HepG2 (cell line): ENCODE measurements at regions not wholly inside any gene's neighbourhood (a gene's known extent, or its start where the extent isn't known, plus 50 kb on each side); places are given as distances from the start of the nearest gene placed in this dataset.

Experiments used
- ATAC-seq: fragments of 200-7000 bp; cut with Tn5 transposase; 3 replicates; pipeline ENCODE4 v1.9.1; 2020; ENCODE audit warnings: mild to moderate bottlenecking, moderate library complexity
- BruUV-seq: library from RNA; stranded (reverse); fragments of 400-500 nt; replicated peaks from 2 replicates; lab custom pipeline; 2021; lab: Mats Ljungman, UMichigan
- CTCF ChIA-PET: fragments of 300-600 bp; formaldehyde crosslinking; extraction: SDS; loops from one replicate; lab custom pipeline; 2021; ENCODE audit warnings: low total read pairs, inconsistent platforms, low intra/inter-chr PET ratio; lab: Yijun Ruan, JAX
- POLR2A ChIA-PET: fragments of 350-600 bp; sonication (Branson Sonifier 250); formaldehyde crosslinking; loops from one replicate; lab custom pipeline; 2020; ENCODE audit warnings: antibody characterized with exemption, inconsistent platforms; lab: Yijun Ruan, JAX
- DNase-seq: peaks from one replicate; pipeline ENCODE4 v3.0.0-alpha.2; 2015; ENCODE audit warnings: low spot score
- FAIRE-seq: peaks from 3 replicates; lab custom pipeline; 2011; peaks lifted over from hg19 to GRCh38; lab: Jason Lieb, UNC
- H2AFZ ChIP-seq: one replicate; pipeline ENCODE4 v1.6.1; 2011; ENCODE audit warnings: low read length, inconsistent platforms
- H3K27ac ChIP-seq: fragments of 300-600 bp; 3 replicates; pipeline ENCODE4 v1.8.0; 2011; ENCODE audit warnings: mixed run types, mild to moderate bottlenecking, mixed read lengths, low read length, inconsistent platforms; ENCODE audit not compliant: insufficient read depth; ENCODE audit errors: extremely low read length
- H3K27me3 ChIP-seq, 2 experiments: fragments of 200-600 bp in 1 of 2; 2 replicates in 1 of 2; 3 replicates in 1 of 2; pipeline versions ENCODE4 v1.6.0 to v1.8.0; 2011; ENCODE audit warnings: low read length in 2 of 2, mild to moderate bottlenecking in 2 of 2, moderate library complexity in 2 of 2, inconsistent platforms in 1 of 2; ENCODE audit not compliant: insufficient read depth in 2 of 2, control insufficient read depth in 1 of 2
- H3K36me3 ChIP-seq, 2 experiments: fragments of 200-600 bp in 1 of 2; replicated peaks in 1 of 2; 2 replicates in 1 of 2; 3 replicates in 1 of 2; pipeline versions ENCODE4 v1.5.1 to v1.8.0; 2011; ENCODE audit warnings: low read length in 2 of 2, inconsistent platforms in 1 of 2; ENCODE audit not compliant: insufficient read depth in 2 of 2, control insufficient read depth in 1 of 2
- H3K4me1 ChIP-seq: 2 replicates; pipeline ENCODE4 v1.5.1; 2012; ENCODE audit warnings: low read length, inconsistent platforms; ENCODE audit not compliant: insufficient read depth
- H3K4me2 ChIP-seq: 2 replicates; pipeline ENCODE4 v1.6.0; 2011; ENCODE audit warnings: low read depth, low read length, inconsistent platforms
- H3K4me3 ChIP-seq, 3 experiments: fragments of 200-600 bp in 1 of 3; sonication (generic), shearing (Covaris generic) in 1 of 3; replicated peaks in 1 of 3; 2 replicates each; pipeline ENCODE4 v1.5.1; 2011 to 2016; ENCODE audit warnings: low read length in 3 of 3, inconsistent platforms in 2 of 3, low read depth in 2 of 3, mild to moderate bottlenecking in 2 of 3, control low read depth in 1 of 3, mixed read lengths in 1 of 3; ENCODE audit not compliant: insufficient read depth in 1 of 3
- H3K79me2 ChIP-seq: one replicate; pipeline ENCODE4 v1.6.1; 2011; ENCODE audit warnings: low read length, inconsistent platforms; ENCODE audit not compliant: insufficient read depth
- H3K9ac ChIP-seq: 2 replicates; pipeline ENCODE4 v1.6.0; 2011; ENCODE audit warnings: mild to moderate bottlenecking, low read depth, low read length, inconsistent platforms; ENCODE audit not compliant: insufficient read depth
- H3K9me3 ChIP-seq: 2 replicates; pipeline ENCODE4 v1.5.1; 2012; ENCODE audit warnings: mild to moderate bottlenecking, low read length
- H4K20me1 ChIP-seq: 2 replicates; pipeline ENCODE4 v1.6.0; 2011; ENCODE audit warnings: inconsistent platforms, mild to moderate bottlenecking, low read length, moderate library complexity; ENCODE audit not compliant: insufficient read depth
- ATF3 ChIP-seq: sonication (generic); formaldehyde crosslinking; IDR thresholded peaks from 2 replicates; pipeline ENCODE4 v1.4.0; 2020; ENCODE audit warnings: missing genetic modification reagents
- CBX2 ChIP-seq, 2 experiments: fragments of 200-600 bp in 1 of 2; sonication (generic); formaldehyde crosslinking in 1 of 2; IDR thresholded peaks; 2 replicates each; pipeline versions ENCODE4 v1.7.0 to v1.8.1; 2018 to 2022; ENCODE audit warnings: low read depth in 2 of 2, low read length in 1 of 2, mild to moderate bottlenecking in 1 of 2, missing genetic modification reagents in 1 of 2
- THAP9 ChIP-seq: sonication (generic); formaldehyde crosslinking; IDR thresholded peaks from 2 replicates; pipeline ENCODE4; 2020; ENCODE audit warnings: missing genetic modification reagents, mild to moderate bottlenecking, borderline replicate concordance
- ZFP36 ChIP-seq: fragments of 150-350 bp; IDR thresholded peaks from 2 replicates; pipeline ENCODE4 v1.6.1; 2018; ENCODE audit warnings: borderline replicate concordance, low read length, low read depth; ENCODE audit not compliant: partially characterized antibody
- ZNF704 ChIP-seq: sonication (generic); formaldehyde crosslinking; IDR thresholded peaks from 2 replicates; pipeline ENCODE4 v1.8.1; 2023; ENCODE audit warnings: mild to moderate bottlenecking, inconsistent platforms, moderate library complexity, missing genetic modification reagents, borderline replicate concordance
- WGBS: methylation state at CpG from one replicate; pipeline ENCODE4 v1.1.6; 2017; ENCODE audit warnings: low lambda C conversion rate; 5-methylcytosine and 5-hydroxymethylcytosine counted together
- in situ Hi-C: cut with HindIII; loops from 2 replicates; pipeline ENCODE4 v1.10.0; 2017; ENCODE audit warnings: low pct_unique_long_range_greater_than_20kb; ENCODE audit not compliant: extremely low pct_ligation_motif_present
- intact Hi-C: fragments of 100-400 bp; cut with micrococcal nuclease; formaldehyde crosslinking; loops from one replicate; pipeline ENCODE4 v1.10.0; 2022; ENCODE audit not compliant: unreplicated experiment

- Histone ChIP-seq H3K4me2 (no peak overlapping the region), H3K27ac (no peak overlapping the region), H3K9ac (no peak overlapping the region), H3K27me3 (no peaks in the 10 kb centered on the region), H3K79me2 (no peaks in the 10 kb centered on the region), H3K4me1 (no peaks in the 10 kb centered on the region), H3K9me3 (no peaks in the 10 kb centered on the region), H2AFZ (no peak overlapping the region), H3K36me3 (no peaks in the 10 kb centered on the region), H4K20me1 (no peaks in the 10 kb centered on the region), H3K4me3 (no peak overlapping the region)
- 23% methylated on average over 7 of the region's 7 CpGs for WGBS
- ChIA-PET CTCF (no interaction called here), POLR2A (no interaction called here)
- DNase-seq (no peak), FAIRE-seq (no peak), ATAC-seq (no peak)
- intact Hi-C loops (no loop called here), in situ Hi-C loops (no loop called here)
- BruUV-seq: no TSS peak
- no peak for TF ChIP-seq THAP9 (CRISPR knock-in tag)
- no peak for TF ChIP-seq ZNF704
- no peak for TF ChIP-seq ZFP36
- no peak for TF ChIP-seq CBX2 (IDR thresholded peaks at IDR 0.05; ENCODE audit: low read depth, low read length)
- no peak for TF ChIP-seq CBX2 (CRISPR knock-in tag; IDR thresholded peaks at IDR 0.05; ENCODE audit: low read depth)
- TF ChIP-seq ATF3: no peak
These were observed 176.8 kb downstream of the HHIPL2 start for GRCh38 chr1:222370913-222371675.
